HFFc6 (cell line): ENCODE measurements at regions not wholly inside any gene's neighbourhood (a gene's known extent, or its start where the extent isn't known, plus 50 kb on each side); places are given as distances from the start of the nearest gene placed in this dataset.

Source experiments
- DNase-seq: peaks from one replicate; pipeline ENCODE4 v3.0.0-alpha.2; 2018
- H3K27ac Mint-ChIP-seq: 2 replicates; pipeline ENCODE4 v1.8.0; 2020; ENCODE audit warnings: mild to moderate bottlenecking, mixed read lengths
- H3K27me3 Mint-ChIP-seq: 2 replicates; pipeline ENCODE4 v1.8.0; 2021; ENCODE audit warnings: mild to moderate bottlenecking, moderate library complexity, mixed read lengths; ENCODE audit not compliant: insufficient read depth
- H3K36me3 Mint-ChIP-seq: 2 replicates; pipeline ENCODE4 v1.8.0; 2021; ENCODE audit warnings: low read depth, mixed read lengths
- H3K4me1 Mint-ChIP-seq: 2 replicates; pipeline ENCODE4 v1.8.0; 2020; ENCODE audit warnings: low read depth, mixed read lengths
- H3K4me3 Mint-ChIP-seq: 2 replicates; pipeline ENCODE4 v1.8.0; 2020; ENCODE audit warnings: mild to moderate bottlenecking, moderate library complexity, mixed read lengths
- H3K9me3 Mint-ChIP-seq: 2 replicates; pipeline ENCODE4 v1.8.0; 2020; ENCODE audit warnings: mild to moderate bottlenecking, mixed read lengths
- CTCF ChIP-seq: fragments of 200-600 bp; sonication (generic); IDR thresholded peaks from 2 replicates; pipeline ENCODE4 v1.5.0; 2021; ENCODE audit warnings: antibody characterized with exemption, mild to moderate bottlenecking

GRCh38 chr4:55241461-55241860, 104.6 kb upstream of the SRD5A3 start:
- Mint-ChIP-seq H3K27me3 (no peaks in the 10 kb centered on the region; the same call in 1 of the 2 replicates), H3K4me3 (no peak overlapping the region), H3K4me1 (no peaks in the 10 kb centered on the region), H3K36me3 (0 out of 2 replicates have a peak, but pooled peaks cover 4% of the 10 kb centered on the region), H3K27ac (no peak overlapping the region), H3K9me3 (peaks cover 5% of the 10 kb centered on the region; the same call in 1 of the 2 replicates)
- no peak for DNase-seq
- no peak for TF ChIP-seq CTCF

GRCh38 chr4:55242506-55242905, 103.5 kb upstream of the SRD5A3 start:
- DNase-seq: no peak
- TF ChIP-seq CTCF: no peak
- Mint-ChIP-seq H3K9me3 (peaks cover 5% of the 10 kb centered on the region; the same call in 1 of the 2 replicates), H3K36me3 (0 out of 2 replicates have a peak, but pooled peaks cover 4% of the 10 kb centered on the region), H3K4me3 (no peak overlapping the region), H3K27me3 (peaks cover 4% of the 10 kb centered on the region), H3K4me1 (no peaks in the 10 kb centered on the region), H3K27ac (no peak overlapping the region)

- no peak for DNase-seq
- Mint-ChIP-seq H3K27ac (no peak overlapping the region), H3K36me3 (no peaks in the 10 kb centered on the region), H3K27me3 (peaks cover 8% of the 10 kb centered on the region), H3K4me3 (no peak overlapping the region), H3K4me1 (no peaks in the 10 kb centered on the region), H3K9me3 (no peaks in the 10 kb centered on the region)
- TF ChIP-seq CTCF: no peak
Observed at GRCh38 chr4:55247521-55247920, 98.5 kb upstream of the SRD5A3 start.

GRCh38 chr4:55248756-55249155, 97.3 kb upstream of the SRD5A3 start:
- DNase-seq: no peak
- Mint-ChIP-seq H3K36me3 (no peaks in the 10 kb centered on the region), H3K4me3 (no peak overlapping the region), H3K9me3 (no peaks in the 10 kb centered on the region), H3K27me3 (peaks cover 8% of the 10 kb centered on the region), H3K27ac (no peak overlapping the region), H3K4me1 (no peaks in the 10 kb centered on the region)
- TF ChIP-seq CTCF: no peak

GRCh38 chr4:55249476-55249875, 96.6 kb upstream of the SRD5A3 start:
- Mint-ChIP-seq H3K4me1 (no peaks in the 10 kb centered on the region), H3K27ac (no peak overlapping the region), H3K4me3 (no peak overlapping the region), H3K36me3 (no peaks in the 10 kb centered on the region), H3K27me3 (peaks cover 8% of the 10 kb centered on the region), H3K9me3 (no peaks in the 10 kb centered on the region)
- TF ChIP-seq CTCF: no peak
- no peak for DNase-seq

GRCh38 chr4:55251342-55251741, 94.7 kb upstream of the SRD5A3 start:
- Mint-ChIP-seq H3K36me3 (no peaks in the 10 kb centered on the region), H3K27ac (no peak overlapping the region), H3K4me1 (peaks cover 6% of the 10 kb centered on the region; the same call in 1 of the 2 replicates), H3K4me3 (no peak overlapping the region), H3K27me3 (peaks cover 8% of the 10 kb centered on the region), H3K9me3 (no peaks in the 10 kb centered on the region)
- TF ChIP-seq CTCF: no peak
- no peak for DNase-seq
